ENCODE measurements at regions not wholly inside any gene's neighbourhood (a gene's known extent, or its start where the extent isn't known, plus 50 kb on each side); places are given as distances from the start of the nearest gene placed in this dataset.

- Histone ChIP-seq H2AFZ (ENCODE audit: low read length) (no peak overlapping the region), H3K4me1 (ENCODE audit: low read length) (peaks cover 9% of the 10 kb centered on the region), H3K27ac (ENCODE audit: low read length) (no peak overlapping the region), H3K9ac (ENCODE audit: low read length) (no peak overlapping the region), H3K9me3 (ENCODE audit: low read length) (no peaks in the 10 kb centered on the region), H3K36me3 (ENCODE audit: insufficient read depth, low read length) (no peaks in the 10 kb centered on the region), H3K27me3 (ENCODE audit: low read length) (peaks cover 3% of the 10 kb centered on the region; the same call in 1 of the 2 replicates), H4K20me1 (ENCODE audit: insufficient read depth, low read depth, low read length) (no peaks in the 10 kb centered on the region), H3K4me2 (ENCODE audit: low read depth, low read length, poor library complexity, severe bottlenecking) (no peak overlapping the region), H3K9me2 (replicated peaks; ENCODE audit: insufficient read depth, low read length) (no peaks in the 10 kb centered on the region), H3K79me2 (ENCODE audit: low read length) (no peaks in the 10 kb centered on the region), H3K4me3 (ENCODE audit: low read length) (no peak overlapping the region)
- DNase-seq, result no peak
These were observed 258.3 kb downstream of the NFATC2 start for GRCh38 chr20:51284176-51284575.

- H3K4me3 ChIP-seq (ENCODE audit: low read length), result no peak overlapping the region
- no peaks in the 10 kb centered on the region for H3K36me3 ChIP-seq (ENCODE audit: insufficient read depth, low read length)
- H3K9me3 ChIP-seq (ENCODE audit: low read length), result no peaks in the 10 kb centered on the region
- peaks cover 9% of the 10 kb centered on the region for H3K4me1 ChIP-seq (ENCODE audit: low read length)
- H3K27me3 ChIP-seq (ENCODE audit: low read length), result peaks cover 3% of the 10 kb centered on the region; the same call in 1 of the 2 replicates
- no peak overlapping the region for H3K4me2 ChIP-seq (ENCODE audit: low read depth, low read length, poor library complexity, severe bottlenecking)
- no peak overlapping the region for H3K27ac ChIP-seq (ENCODE audit: low read length)
- no peak overlapping the region for H2AFZ ChIP-seq (ENCODE audit: low read length)
- no peaks in the 10 kb centered on the region for H3K79me2 ChIP-seq (ENCODE audit: low read length)
- H3K9ac ChIP-seq (ENCODE audit: low read length), result no peak overlapping the region
- DNase-seq, result no peak
- no peaks in the 10 kb centered on the region for H3K9me2 ChIP-seq (replicated peaks; ENCODE audit: insufficient read depth, low read length)
- H4K20me1 ChIP-seq (ENCODE audit: insufficient read depth, low read depth, low read length), result no peaks in the 10 kb centered on the region
These were observed 258.6 kb upstream of the KCNG1 start for GRCh38 chr20:51281521-51281920.

GRCh38 chr20:51280047-51280446 lies 257.1 kb upstream of the KCNG1 start:
- H3K27me3 ChIP-seq (ENCODE audit: low read length), result no peaks in the 10 kb centered on the region
- peaks cover 9% of the 10 kb centered on the region for H3K4me1 ChIP-seq (ENCODE audit: low read length)
- no peak overlapping the region for H3K27ac ChIP-seq (ENCODE audit: low read length)
- no peak overlapping the region for H3K9ac ChIP-seq (ENCODE audit: low read length)
- H3K4me3 ChIP-seq (ENCODE audit: low read length), result no peak overlapping the region
- H4K20me1 ChIP-seq (ENCODE audit: insufficient read depth, low read depth, low read length), result no peaks in the 10 kb centered on the region
- H2AFZ ChIP-seq (ENCODE audit: low read length), result no peak overlapping the region
- H3K36me3 ChIP-seq (ENCODE audit: insufficient read depth, low read length), result no peaks in the 10 kb centered on the region
- no peak overlapping the region for H3K4me2 ChIP-seq (ENCODE audit: low read depth, low read length, poor library complexity, severe bottlenecking)
- no peaks in the 10 kb centered on the region for H3K9me3 ChIP-seq (ENCODE audit: low read length)
- H3K79me2 ChIP-seq (ENCODE audit: low read length), result no peaks in the 10 kb centered on the region
- H3K9me2 ChIP-seq (replicated peaks; ENCODE audit: insufficient read depth, low read length), result no peaks in the 10 kb centered on the region
- peak; percentile 44 for DNase-seq

GRCh38 chr20:51277961-51278360 lies 255.1 kb upstream of the KCNG1 start:
- DNase-seq, result no peak
- no peaks in the 10 kb centered on the region; the same call in 1 of the 2 replicates for H3K27me3 ChIP-seq (ENCODE audit: low read length)
- no peaks in the 10 kb centered on the region for H3K4me1 ChIP-seq (ENCODE audit: low read length)
- no peak overlapping the region for H3K4me2 ChIP-seq (ENCODE audit: low read depth, low read length, poor library complexity, severe bottlenecking)
- no peaks in the 10 kb centered on the region for H3K79me2 ChIP-seq (ENCODE audit: low read length)
- H3K27ac ChIP-seq (ENCODE audit: low read length), result no peak overlapping the region
- H3K4me3 ChIP-seq (ENCODE audit: low read length), result no peak overlapping the region
- no peak overlapping the region for H3K9ac ChIP-seq (ENCODE audit: low read length)
- no peaks in the 10 kb centered on the region for H3K9me2 ChIP-seq (replicated peaks; ENCODE audit: insufficient read depth, low read length)
- H4K20me1 ChIP-seq (ENCODE audit: insufficient read depth, low read depth, low read length), result no peaks in the 10 kb centered on the region
- H3K36me3 ChIP-seq (ENCODE audit: insufficient read depth, low read length), result no peaks in the 10 kb centered on the region
- no peaks in the 10 kb centered on the region for H3K9me3 ChIP-seq (ENCODE audit: low read length)
- no peak overlapping the region for H2AFZ ChIP-seq (ENCODE audit: low read length)

GRCh38 chr20:51276296-51276695 lies 253.4 kb upstream of the KCNG1 start:
- no peak for DNase-seq
- no peak overlapping the region for H3K27ac ChIP-seq (ENCODE audit: low read length)
- no peaks in the 10 kb centered on the region for H3K79me2 ChIP-seq (ENCODE audit: low read length)
- H3K27me3 ChIP-seq (ENCODE audit: low read length), result no peaks in the 10 kb centered on the region; the same call in 1 of the 2 replicates
- no peaks in the 10 kb centered on the region for H4K20me1 ChIP-seq (ENCODE audit: insufficient read depth, low read depth, low read length)
- H3K9ac ChIP-seq (ENCODE audit: low read length), result no peak overlapping the region
- H2AFZ ChIP-seq (ENCODE audit: low read length), result no peak overlapping the region
- H3K9me2 ChIP-seq (replicated peaks; ENCODE audit: insufficient read depth, low read length), result no peaks in the 10 kb centered on the region
- no peaks in the 10 kb centered on the region for H3K4me1 ChIP-seq (ENCODE audit: low read length)
- H3K9me3 ChIP-seq (ENCODE audit: low read length), result no peaks in the 10 kb centered on the region
- no peak overlapping the region for H3K4me3 ChIP-seq (ENCODE audit: low read length)
- no peak overlapping the region for H3K4me2 ChIP-seq (ENCODE audit: low read depth, low read length, poor library complexity, severe bottlenecking)
- H3K36me3 ChIP-seq (ENCODE audit: insufficient read depth, low read length), result no peaks in the 10 kb centered on the region

GRCh38 chr20:51275826-51276225 lies 252.9 kb upstream of the KCNG1 start:
- Histone ChIP-seq H3K4me2 (ENCODE audit: low read depth, low read length, poor library complexity, severe bottlenecking) (no peak overlapping the region), H4K20me1 (ENCODE audit: insufficient read depth, low read depth, low read length) (no peaks in the 10 kb centered on the region), H2AFZ (ENCODE audit: low read length) (no peak overlapping the region), H3K9me3 (ENCODE audit: low read length) (no peaks in the 10 kb centered on the region), H3K9me2 (replicated peaks; ENCODE audit: insufficient read depth, low read length) (no peaks in the 10 kb centered on the region), H3K4me1 (ENCODE audit: low read length) (no peaks in the 10 kb centered on the region), H3K9ac (ENCODE audit: low read length) (no peak overlapping the region), H3K27me3 (ENCODE audit: low read length) (no peaks in the 10 kb centered on the region; the same call in 1 of the 2 replicates), H3K79me2 (ENCODE audit: low read length) (no peaks in the 10 kb centered on the region), H3K36me3 (ENCODE audit: insufficient read depth, low read length) (no peaks in the 10 kb centered on the region), H3K4me3 (ENCODE audit: low read length) (no peak overlapping the region), H3K27ac (ENCODE audit: low read length) (no peak overlapping the region)
- DNase-seq, result no peak

- H3K4me2 ChIP-seq (ENCODE audit: low read depth, low read length, poor library complexity, severe bottlenecking), result no peak overlapping the region
- H3K9me3 ChIP-seq (ENCODE audit: low read length), result no peaks in the 10 kb centered on the region
- no peak for DNase-seq
- no peaks in the 10 kb centered on the region for H4K20me1 ChIP-seq (ENCODE audit: insufficient read depth, low read depth, low read length)
- no peak overlapping the region for H2AFZ ChIP-seq (ENCODE audit: low read length)
- no peaks in the 10 kb centered on the region; the same call in 1 of the 2 replicates for H3K27me3 ChIP-seq (ENCODE audit: low read length)
- H3K79me2 ChIP-seq (ENCODE audit: low read length), result no peaks in the 10 kb centered on the region
- H3K27ac ChIP-seq (ENCODE audit: low read length), result no peak overlapping the region
- no peaks in the 10 kb centered on the region for H3K36me3 ChIP-seq (ENCODE audit: insufficient read depth, low read length)
- no peaks in the 10 kb centered on the region for H3K4me1 ChIP-seq (ENCODE audit: low read length)
- no peak overlapping the region for H3K4me3 ChIP-seq (ENCODE audit: low read length)
- H3K9ac ChIP-seq (ENCODE audit: low read length), result no peak overlapping the region
- no peaks in the 10 kb centered on the region for H3K9me2 ChIP-seq (replicated peaks; ENCODE audit: insufficient read depth, low read length)
These were observed 252.3 kb upstream of the KCNG1 start for GRCh38 chr20:51275181-51275580.

GRCh38 chr20:51272401-51272800 lies 249.5 kb upstream of the KCNG1 start:
- Histone ChIP-seq H3K27me3 (ENCODE audit: low read length) (no peaks in the 10 kb centered on the region; the same call in 1 of the 2 replicates), H3K27ac (ENCODE audit: low read length) (no peak overlapping the region), H2AFZ (ENCODE audit: low read length) (no peak overlapping the region), H4K20me1 (ENCODE audit: insufficient read depth, low read depth, low read length) (no peaks in the 10 kb centered on the region), H3K79me2 (ENCODE audit: low read length) (no peaks in the 10 kb centered on the region), H3K9me2 (replicated peaks; ENCODE audit: insufficient read depth, low read length) (no peaks in the 10 kb centered on the region), H3K4me3 (ENCODE audit: low read length) (no peak overlapping the region), H3K4me2 (ENCODE audit: low read depth, low read length, poor library complexity, severe bottlenecking) (no peak overlapping the region), H3K36me3 (ENCODE audit: insufficient read depth, low read length) (no peaks in the 10 kb centered on the region), H3K9me3 (ENCODE audit: low read length) (no peaks in the 10 kb centered on the region), H3K4me1 (ENCODE audit: low read length) (no peaks in the 10 kb centered on the region), H3K9ac (ENCODE audit: low read length) (no peak overlapping the region)
- DNase-seq, result no peak

GRCh38 chr20:51271931-51272330 lies 249.0 kb upstream of the KCNG1 start:
- H3K4me2 ChIP-seq (ENCODE audit: low read depth, low read length, poor library complexity, severe bottlenecking), result no peak overlapping the region
- no peak for DNase-seq
- no peaks in the 10 kb centered on the region for H3K79me2 ChIP-seq (ENCODE audit: low read length)
- H3K9ac ChIP-seq (ENCODE audit: low read length), result no peak overlapping the region
- H3K4me3 ChIP-seq (ENCODE audit: low read length), result no peak overlapping the region
- H3K36me3 ChIP-seq (ENCODE audit: insufficient read depth, low read length), result no peaks in the 10 kb centered on the region
- no peak overlapping the region for H3K27ac ChIP-seq (ENCODE audit: low read length)
- no peaks in the 10 kb centered on the region for H3K9me3 ChIP-seq (ENCODE audit: low read length)
- no peaks in the 10 kb centered on the region; the same call in 1 of the 2 replicates for H3K27me3 ChIP-seq (ENCODE audit: low read length)
- H2AFZ ChIP-seq (ENCODE audit: low read length), result no peak overlapping the region
- no peaks in the 10 kb centered on the region for H3K9me2 ChIP-seq (replicated peaks; ENCODE audit: insufficient read depth, low read length)
- H3K4me1 ChIP-seq (ENCODE audit: low read length), result no peaks in the 10 kb centered on the region
- no peaks in the 10 kb centered on the region for H4K20me1 ChIP-seq (ENCODE audit: insufficient read depth, low read depth, low read length)

Measured in Karpas-422 (cell line).